GM12892 (cell line): ENCODE measurements at regions not wholly inside any gene's neighbourhood (a gene's known extent, or its start where the extent isn't known, plus 50 kb on each side); places are given as distances from the start of the nearest gene placed in this dataset.

Source experiments
- DNase-seq: peaks from one replicate; pipeline ENCODE4 v3.0.0; 2011; ENCODE audit not compliant: insufficient read length
- FAIRE-seq: peaks from 2 replicates; lab custom pipeline; 2011; peaks lifted over from hg19 to GRCh38; lab: Jason Lieb, UNC
- POLR2A ChIP-seq: IDR thresholded peaks from 2 replicates; pipeline ENCODE4 v1.6.1; 2011; ENCODE audit warnings: low read depth, low read length, control low read depth
- POLR2AphosphoS5 ChIP-seq: IDR thresholded peaks from 2 replicates; pipeline ENCODE4 v1.6.1; 2011; ENCODE audit warnings: low read depth, low read length, control low read depth
- TAF1 ChIP-seq: IDR thresholded peaks from 2 replicates; pipeline ENCODE4 v1.6.1; 2011; ENCODE audit warnings: low read depth, mild to moderate bottlenecking, control low read depth, low read length, borderline replicate concordance

DNA sequence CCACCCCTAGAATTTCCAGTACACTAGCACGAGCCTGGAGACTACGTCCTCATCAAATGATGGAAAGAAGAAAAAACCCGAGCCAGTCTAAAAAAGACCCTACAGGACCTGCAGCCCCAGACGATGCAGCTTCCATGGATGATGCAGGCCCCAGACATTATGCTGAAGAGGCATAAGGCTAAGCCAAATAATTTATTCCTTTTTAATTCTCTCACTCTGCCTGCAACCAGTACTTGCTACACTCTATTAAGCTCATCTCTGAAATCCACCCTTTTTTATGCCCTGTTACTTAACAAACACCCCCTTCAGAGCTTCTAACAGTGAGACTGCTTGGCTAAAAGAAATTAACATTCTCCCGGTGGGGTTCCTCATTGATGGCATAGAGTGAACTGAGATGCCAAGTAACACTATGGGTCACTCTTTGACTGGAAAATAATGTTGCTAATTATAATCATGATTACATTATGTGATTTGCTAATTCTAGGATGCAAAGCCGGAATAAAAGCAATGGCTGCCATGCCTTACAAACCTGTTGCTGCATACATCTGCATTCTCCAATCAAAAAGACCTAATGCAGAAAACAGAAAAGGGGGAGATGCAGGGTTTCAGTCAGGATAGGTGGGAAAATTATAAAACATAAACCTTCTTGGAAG, 1462.4 kb downstream of the UQCRFS1 start:
- DNase-seq (no peak), FAIRE-seq (no peak)
- TF ChIP-seq POLR2AphosphoS5 (no peak), TAF1 (no peak), POLR2A (no peak)

DNA sequence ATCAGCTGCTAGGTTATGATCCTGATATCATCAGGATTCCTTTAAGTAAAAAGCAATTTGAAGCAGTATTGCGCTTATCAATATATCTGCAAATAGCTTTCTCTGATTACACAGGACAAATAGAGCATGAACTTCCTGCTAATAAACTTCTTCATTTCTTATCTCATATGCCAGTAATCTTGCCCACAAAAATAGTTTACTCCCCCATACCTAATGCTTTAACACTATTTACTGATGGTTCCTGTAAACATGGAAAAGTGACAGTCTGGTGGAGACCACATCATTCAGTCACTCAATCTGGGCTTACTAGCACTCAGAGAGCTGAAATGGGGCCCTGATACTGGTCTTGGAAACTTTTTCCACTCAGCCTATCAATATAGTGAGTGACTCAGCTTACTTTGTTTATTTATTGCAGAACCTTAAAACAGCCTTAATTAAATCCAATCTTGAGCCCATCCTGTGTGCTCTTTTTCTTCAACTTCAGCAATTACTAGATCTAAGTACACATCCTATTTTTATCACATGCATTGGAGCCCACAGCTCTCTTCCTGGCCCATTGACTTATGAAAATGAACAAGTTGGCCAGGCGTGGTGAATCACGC, 1464.3 kb downstream of the UQCRFS1 start:
- TF ChIP-seq TAF1: no peak
- no peak for TF ChIP-seq POLR2AphosphoS5
- no peak for TF ChIP-seq POLR2A
- no peak for DNase-seq
- FAIRE-seq: no peak

DNA sequence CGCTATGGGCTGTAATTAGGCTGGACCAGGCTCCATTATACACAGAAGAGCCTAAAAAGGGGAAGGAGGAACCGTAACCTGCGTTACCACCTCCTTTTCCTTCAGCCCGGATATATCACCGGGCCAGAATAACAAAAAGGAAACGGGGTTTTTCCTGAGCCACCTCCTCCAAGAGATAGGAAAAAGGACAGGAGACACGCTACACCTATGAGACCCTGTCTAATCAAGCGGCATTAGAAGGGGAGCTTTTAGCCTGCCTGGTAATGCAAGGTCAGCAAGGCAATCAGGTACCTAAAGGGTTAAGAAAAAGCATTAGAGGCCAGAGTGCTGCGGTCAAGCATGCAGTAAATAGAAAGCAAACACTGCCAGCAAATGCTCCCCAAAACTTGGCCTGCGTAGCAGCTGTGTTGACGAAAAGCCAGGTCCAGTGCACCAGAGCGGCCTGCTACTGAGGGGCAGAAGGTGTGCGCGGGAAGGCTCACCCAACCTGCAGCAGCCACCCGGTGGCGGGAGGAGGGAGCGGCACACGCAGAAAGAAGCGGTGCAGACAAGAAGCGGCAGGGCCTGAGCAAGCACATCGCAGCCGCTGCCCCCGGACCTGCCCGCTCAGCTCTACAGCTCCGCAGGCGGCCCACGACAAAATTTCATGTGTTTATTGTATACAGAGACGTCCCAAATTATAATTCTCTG, 1466.1 kb downstream of the UQCRFS1 start:
- no peak for DNase-seq
- FAIRE-seq: no peak
- TF ChIP-seq POLR2A: no peak
- TF ChIP-seq TAF1: no peak
- no peak for TF ChIP-seq POLR2AphosphoS5

DNA sequence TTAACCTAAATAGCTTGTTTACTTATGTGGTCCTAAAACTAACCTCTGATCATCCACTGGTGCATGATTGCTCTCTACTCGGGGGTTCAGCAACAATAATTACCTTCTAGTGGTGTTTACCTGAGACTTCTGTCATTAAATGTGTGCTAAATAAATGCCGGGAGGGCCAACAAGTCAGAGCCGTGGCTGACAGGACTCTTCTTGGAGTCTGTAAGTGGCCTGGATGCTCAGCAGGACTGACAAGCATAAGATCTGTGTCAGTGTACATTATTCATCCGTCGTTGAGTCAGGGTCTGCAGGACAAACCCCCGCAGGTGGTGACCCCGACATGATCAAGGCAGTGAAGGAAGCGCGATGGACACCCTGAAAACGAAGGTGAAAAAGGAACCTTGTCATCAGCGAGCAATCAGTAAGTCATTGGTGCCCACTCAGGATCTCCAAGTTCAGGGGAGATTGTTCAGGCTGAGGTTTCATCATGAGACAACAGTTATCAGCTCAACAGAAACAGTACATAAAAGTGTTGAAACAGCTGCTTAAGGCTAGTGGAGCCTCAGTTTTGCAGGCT, 1466.9 kb downstream of the UQCRFS1 start:
- no peak for DNase-seq
- TF ChIP-seq TAF1 (no peak), POLR2A (no peak), POLR2AphosphoS5 (no peak)
- no peak for FAIRE-seq

DNA sequence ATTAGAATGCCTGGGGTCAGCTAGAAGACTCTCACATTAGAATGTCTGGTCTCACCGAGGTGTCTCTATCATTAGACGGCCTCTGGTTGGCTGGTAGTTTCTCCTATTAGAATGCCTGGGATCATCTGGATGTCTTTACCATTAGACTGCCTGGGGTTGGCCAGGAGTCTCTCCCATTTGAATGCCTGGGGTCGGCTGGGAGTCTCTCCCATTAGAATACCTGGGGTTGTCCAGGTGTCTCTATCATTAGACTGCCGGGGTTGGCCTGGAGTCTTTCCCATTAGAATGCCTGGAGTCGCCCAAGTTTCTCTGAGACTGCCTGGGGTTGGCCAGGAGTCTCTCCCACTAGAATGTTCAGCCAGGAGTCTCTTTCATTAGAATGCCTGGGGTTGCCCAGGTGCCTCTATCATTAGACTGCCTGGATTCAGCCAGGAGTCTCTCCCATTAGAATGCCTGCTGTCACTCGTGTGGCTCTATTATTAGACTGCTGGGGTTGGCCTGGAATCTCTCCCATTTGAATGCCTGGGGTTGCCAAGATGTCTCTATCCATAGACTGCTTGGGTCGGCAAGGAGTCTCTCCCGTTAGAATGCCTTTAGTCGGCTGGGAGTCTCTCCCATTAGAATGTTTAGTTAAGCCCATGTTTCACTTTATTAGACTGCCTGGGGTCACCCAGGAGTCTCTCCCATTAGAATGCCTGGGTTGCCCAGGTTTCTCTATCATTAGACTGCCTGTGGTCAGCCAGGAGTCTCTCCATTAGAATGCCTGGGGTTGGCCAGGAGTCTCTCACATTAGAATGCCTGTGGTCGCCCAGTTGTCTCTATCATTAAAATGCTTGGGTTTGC, 1467.8 kb downstream of the UQCRFS1 start:
- DNase-seq (no peak), FAIRE-seq (no peak)
- TF ChIP-seq POLR2A (no peak), TAF1 (no peak), POLR2AphosphoS5 (no peak)

DNA sequence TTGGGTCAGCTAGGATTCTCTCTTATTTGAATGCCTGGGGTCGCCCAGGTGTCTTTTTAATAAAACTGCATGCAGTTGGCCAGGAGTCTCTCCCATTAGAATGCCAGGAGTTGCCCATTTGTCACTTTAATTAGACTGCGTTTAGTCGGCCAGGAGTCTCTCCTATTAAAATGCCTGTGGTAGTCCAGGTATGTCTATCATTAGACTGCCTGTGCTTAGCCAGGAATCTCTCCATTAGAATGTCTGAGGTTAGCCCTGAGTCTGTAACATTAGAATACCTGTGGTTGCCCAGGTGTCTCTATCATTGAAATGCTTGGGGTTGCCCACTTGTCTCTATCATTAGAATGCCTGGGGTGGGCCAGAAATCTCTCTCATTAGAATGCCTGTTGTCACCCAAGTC, 1470.9 kb downstream of the UQCRFS1 start:
- no peak for TF ChIP-seq TAF1
- TF ChIP-seq POLR2AphosphoS5: no peak
- no peak for TF ChIP-seq POLR2A
- DNase-seq (no peak), FAIRE-seq (no peak)

DNA sequence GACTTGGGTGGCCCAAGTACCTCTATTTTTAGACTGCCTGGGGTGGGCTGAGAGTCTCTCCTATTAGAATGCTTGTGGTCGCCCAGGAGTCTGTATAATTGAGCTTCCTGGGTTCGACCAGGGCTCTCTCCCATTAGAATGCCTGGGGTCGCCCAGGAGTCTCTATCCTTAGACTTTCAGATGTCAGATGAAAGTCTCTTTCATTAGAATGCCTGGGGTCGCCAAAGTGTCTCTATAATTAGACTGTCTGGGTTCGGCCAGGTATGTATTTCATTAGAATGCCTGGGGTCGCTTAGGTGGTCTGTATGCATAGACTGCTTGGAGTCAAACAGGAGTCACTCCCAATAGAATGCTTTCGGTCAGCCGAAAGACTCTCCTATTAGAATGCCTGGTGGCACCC, 1471.7 kb downstream of the UQCRFS1 start:
- DNase-seq: no peak
- TF ChIP-seq TAF1 (no peak), POLR2AphosphoS5 (no peak), POLR2A (no peak)

DNA sequence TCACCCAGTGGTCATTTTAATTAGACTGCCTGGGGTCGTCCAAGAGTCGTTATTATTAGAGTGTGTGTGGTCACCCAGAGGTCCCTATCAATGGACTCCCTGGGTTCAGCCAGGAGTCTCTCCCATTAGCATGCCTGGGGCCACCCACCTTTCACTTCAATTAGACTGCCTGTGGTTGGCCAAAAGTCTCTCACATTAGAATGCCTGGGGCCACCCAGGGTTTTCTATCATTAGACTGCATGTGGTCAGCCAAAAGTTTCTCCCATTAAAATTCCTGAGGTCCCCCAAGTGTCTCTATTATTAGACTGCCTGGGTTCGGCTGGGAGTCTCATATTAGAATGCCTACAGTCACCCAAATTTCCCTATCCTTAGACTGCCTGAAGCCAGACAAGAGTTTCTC, 1472.6 kb downstream of the UQCRFS1 start:
- TF ChIP-seq TAF1 (no peak), POLR2A (no peak), POLR2AphosphoS5 (no peak)
- FAIRE-seq: no peak
- no peak for DNase-seq

More for the DNA sequence above, 1471.7 kb downstream of the UQCRFS1 start:
- no peak for FAIRE-seq

DNA sequence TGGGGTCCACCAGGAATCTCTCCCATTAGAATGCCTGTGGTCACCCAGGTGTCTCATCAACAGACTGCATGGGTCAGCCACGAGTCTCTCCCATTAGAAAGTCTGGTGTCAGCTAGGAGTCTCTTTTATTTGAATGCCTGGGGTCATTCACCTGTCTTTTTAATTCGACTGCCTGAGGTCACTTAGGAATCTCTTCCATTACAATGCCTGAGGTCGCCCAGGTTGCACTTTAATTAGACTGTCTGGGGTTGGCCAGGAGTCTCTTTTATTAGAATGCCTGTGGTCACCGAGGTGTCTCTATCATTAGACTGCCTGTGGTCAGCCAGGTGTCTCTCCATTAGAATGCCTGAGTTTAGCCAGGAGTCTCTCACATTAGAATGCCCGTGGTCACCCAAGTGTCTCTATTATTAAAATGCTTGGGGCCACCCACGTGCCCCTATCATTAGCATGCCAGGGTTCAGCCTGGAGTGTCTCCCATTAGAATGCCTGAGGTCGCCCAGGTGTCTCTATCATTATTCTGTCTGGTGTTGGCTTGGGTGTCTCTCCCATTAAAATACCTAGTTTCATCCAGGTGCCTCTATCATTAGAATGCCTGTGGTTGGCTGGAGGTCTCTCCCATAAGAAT, 1474.3 kb downstream of the UQCRFS1 start:
- no peak for TF ChIP-seq POLR2AphosphoS5
- no peak for TF ChIP-seq TAF1
- TF ChIP-seq POLR2A: no peak
- DNase-seq (no peak), FAIRE-seq (no peak)

DNA sequence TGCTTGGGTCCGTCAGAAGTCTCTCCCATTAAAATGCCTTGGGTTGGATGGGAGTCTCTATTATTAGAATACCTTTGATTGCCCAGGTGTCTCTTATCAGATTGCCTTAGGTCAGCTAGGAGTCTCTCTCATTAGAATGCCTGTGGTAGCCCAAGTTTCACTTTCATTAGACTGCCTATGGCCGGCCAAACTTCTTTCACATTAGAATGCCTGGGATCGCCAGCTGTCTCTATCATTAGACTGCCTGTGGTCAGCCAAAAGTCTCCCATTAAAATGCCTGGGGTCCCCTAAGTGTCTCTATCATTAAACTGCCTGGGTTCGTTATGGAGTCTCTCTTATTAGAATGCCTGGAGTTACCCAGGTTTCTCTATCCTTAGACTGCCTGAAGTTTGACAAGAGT, 1476.7 kb downstream of the UQCRFS1 start:
- no peak for TF ChIP-seq TAF1
- no peak for TF ChIP-seq POLR2AphosphoS5
- TF ChIP-seq POLR2A: no peak
- FAIRE-seq (no peak), DNase-seq (no peak)
